Neural progenitor cell (in vitro differentiated cells): ENCODE measurements at regions not wholly inside any gene's neighbourhood (a gene's known extent, or its start where the extent isn't known, plus 50 kb on each side); places are given as distances from the start of the nearest gene placed in this dataset.

Experiments
- DNase-seq: peaks from one replicate; pipeline ENCODE4 v3.0.0-alpha.2; 2016; ENCODE audit warnings: low spot score
- H2AFZ ChIP-seq: fragments of 200-600 bp; sonication (generic); replicated peaks from 2 replicates; pipeline ENCODE4 v1.6.1; 2016; ENCODE audit warnings: antibody characterized with exemption
- H3F3A ChIP-seq: fragments of 200-600 bp; sonication (generic); 2 replicates; pipeline ENCODE4 v1.6.1; 2016; ENCODE audit warnings: antibody characterized with exemption, low read depth
- H3K27ac ChIP-seq: fragments of 200-600 bp; sonication (generic); 2 replicates; pipeline ENCODE4 v1.5.1; 2016; ENCODE audit warnings: mild to moderate bottlenecking
- H3K27me3 ChIP-seq: fragments of 200-600 bp; sonication (generic); 2 replicates; pipeline ENCODE4 v1.6.1; 2016; ENCODE audit warnings: mild to moderate bottlenecking, moderate library complexity
- H3K36me3 ChIP-seq: fragments of 200-600 bp; sonication (generic); 2 replicates; pipeline ENCODE4 v1.5.1; 2016
- H3K4me1 ChIP-seq: fragments of 200-600 bp; sonication (generic); 2 replicates; pipeline ENCODE4 v1.6.1; 2016; ENCODE audit warnings: mixed run types
- H3K4me2 ChIP-seq: fragments of 200-600 bp; sonication (generic); 2 replicates; pipeline ENCODE4 v1.6.1; 2016
- H3K4me3 ChIP-seq: fragments of 200-600 bp; sonication (generic); 2 replicates; pipeline ENCODE4 v1.5.1; 2016
- H3K79me2 ChIP-seq: fragments of 200-600 bp; sonication (generic); 2 replicates; pipeline ENCODE4 v1.6.1; 2016; ENCODE audit warnings: low read depth
- H3K9ac ChIP-seq: fragments of 200-600 bp; sonication (generic); 2 replicates; pipeline ENCODE4 v1.6.1; 2016
- H3K9me3 ChIP-seq: fragments of 200-600 bp; sonication (generic); 2 replicates; pipeline ENCODE4 v1.5.1; 2016; ENCODE audit warnings: low read depth
- H4K20me1 ChIP-seq: fragments of 200-600 bp; sonication (generic); 2 replicates; pipeline ENCODE4 v1.6.1; 2016; ENCODE audit warnings: low read depth
- H3K27ac Mint-ChIP-seq: 3 replicates; pipeline ENCODE4 v1.8.0; 2021; ENCODE audit warnings: mixed read lengths
- H3K27me3 Mint-ChIP-seq: 2 replicates; pipeline ENCODE4 v1.8.0; 2022; ENCODE audit warnings: low read depth, mild to moderate bottlenecking, inconsistent platforms, moderate library complexity, mixed read lengths; ENCODE audit not compliant: insufficient read depth
- H3K36me3 Mint-ChIP-seq: 3 replicates; pipeline ENCODE4 v1.8.0; 2021; ENCODE audit warnings: mixed read lengths
- H3K4me1 Mint-ChIP-seq: 3 replicates; pipeline ENCODE4 v1.8.0; 2021; ENCODE audit warnings: mixed read lengths
- H3K4me3 Mint-ChIP-seq: 3 replicates; pipeline ENCODE4 v1.8.0; 2021; ENCODE audit warnings: mild to moderate bottlenecking, moderate library complexity, mixed read lengths
- H3K9me3 Mint-ChIP-seq: 3 replicates; pipeline ENCODE4 v1.8.0; 2020; ENCODE audit warnings: mixed read lengths
- EZH2 ChIP-seq: fragments of 200-600 bp; sonication (generic); IDR thresholded peaks from 2 replicates; pipeline ENCODE4 v1.6.1; 2017; ENCODE audit warnings: antibody characterized with exemption, mild to moderate bottlenecking, moderate library complexity
- EZH2phosphoT487 ChIP-seq: fragments of 200-600 bp; sonication (generic); IDR thresholded peaks from 2 replicates; pipeline ENCODE4 v1.6.1; 2017; ENCODE audit warnings: antibody characterized with exemption
- TF ChIP-seq, protein P1 (sequence below): fragments of 200-600 bp; sonication (generic); IDR thresholded peaks from 2 replicates; pipeline ENCODE4 v1.5.1; 2017; ENCODE audit warnings: antibody characterized with exemption, mild to moderate bottlenecking

DNA sequence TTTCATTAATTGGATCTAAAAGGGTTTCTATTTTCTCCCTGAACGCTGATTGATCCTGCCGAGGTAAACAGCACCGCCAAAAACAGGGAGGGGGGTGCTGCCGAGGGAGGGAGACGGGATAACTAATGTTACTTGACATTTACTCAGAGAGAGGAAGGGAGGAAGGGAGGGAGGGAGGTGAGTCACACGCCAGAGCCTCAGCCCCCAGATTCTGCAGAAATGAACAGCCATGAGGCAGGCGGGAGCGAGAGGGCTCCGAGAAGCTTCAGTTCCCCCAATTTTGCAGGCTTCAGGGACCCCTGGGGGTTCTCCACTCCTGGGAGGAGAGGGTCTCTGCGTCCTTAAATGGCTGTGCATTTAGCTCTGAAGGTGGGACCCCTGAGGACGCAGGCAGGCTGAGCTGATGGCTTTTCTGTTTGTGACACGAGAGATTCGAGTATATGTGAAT lies 59.1 kb upstream of the IER5L start:
- Histone ChIP-seq H3K27me3 (no peaks in the 10 kb centered on the region), H3K27ac (no peak overlapping the region), H3K4me1 (no peaks in the 10 kb centered on the region), H3K9ac (no peak overlapping the region), H3K4me3 (no peak overlapping the region), H3K36me3 (no peaks in the 10 kb centered on the region), H3F3A (peaks cover 18% of the 10 kb centered on the region), H3K4me2 (peak overlapping the region; percentile 44), H2AFZ (peak overlapping the region; percentile 93), H3K79me2 (no peaks in the 10 kb centered on the region), H3K9me3 (no peaks in the 10 kb centered on the region), H4K20me1 (no peaks in the 10 kb centered on the region)
- Mint-ChIP-seq H3K4me1 (peaks cover 17% of the 10 kb centered on the region), H3K36me3 (no peaks in the 10 kb centered on the region), H3K27me3 (peaks cover 18% of the 10 kb centered on the region), H3K9me3 (peaks cover 2% of the 10 kb centered on the region), H3K27ac (no peak overlapping the region), H3K4me3 (no peak overlapping the region)
- TF ChIP-seq EZH2phosphoT487 (no peak), EZH2 (no peak)
- TF ChIP-seq, protein P1, sequence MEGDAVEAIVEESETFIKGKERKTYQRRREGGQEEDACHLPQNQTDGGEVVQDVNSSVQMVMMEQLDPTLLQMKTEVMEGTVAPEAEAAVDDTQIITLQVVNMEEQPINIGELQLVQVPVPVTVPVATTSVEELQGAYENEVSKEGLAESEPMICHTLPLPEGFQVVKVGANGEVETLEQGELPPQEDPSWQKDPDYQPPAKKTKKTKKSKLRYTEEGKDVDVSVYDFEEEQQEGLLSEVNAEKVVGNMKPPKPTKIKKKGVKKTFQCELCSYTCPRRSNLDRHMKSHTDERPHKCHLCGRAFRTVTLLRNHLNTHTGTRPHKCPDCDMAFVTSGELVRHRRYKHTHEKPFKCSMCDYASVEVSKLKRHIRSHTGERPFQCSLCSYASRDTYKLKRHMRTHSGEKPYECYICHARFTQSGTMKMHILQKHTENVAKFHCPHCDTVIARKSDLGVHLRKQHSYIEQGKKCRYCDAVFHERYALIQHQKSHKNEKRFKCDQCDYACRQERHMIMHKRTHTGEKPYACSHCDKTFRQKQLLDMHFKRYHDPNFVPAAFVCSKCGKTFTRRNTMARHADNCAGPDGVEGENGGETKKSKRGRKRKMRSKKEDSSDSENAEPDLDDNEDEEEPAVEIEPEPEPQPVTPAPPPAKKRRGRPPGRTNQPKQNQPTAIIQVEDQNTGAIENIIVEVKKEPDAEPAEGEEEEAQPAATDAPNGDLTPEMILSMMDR, result no peak
- DNase-seq, result no peak

DNA sequence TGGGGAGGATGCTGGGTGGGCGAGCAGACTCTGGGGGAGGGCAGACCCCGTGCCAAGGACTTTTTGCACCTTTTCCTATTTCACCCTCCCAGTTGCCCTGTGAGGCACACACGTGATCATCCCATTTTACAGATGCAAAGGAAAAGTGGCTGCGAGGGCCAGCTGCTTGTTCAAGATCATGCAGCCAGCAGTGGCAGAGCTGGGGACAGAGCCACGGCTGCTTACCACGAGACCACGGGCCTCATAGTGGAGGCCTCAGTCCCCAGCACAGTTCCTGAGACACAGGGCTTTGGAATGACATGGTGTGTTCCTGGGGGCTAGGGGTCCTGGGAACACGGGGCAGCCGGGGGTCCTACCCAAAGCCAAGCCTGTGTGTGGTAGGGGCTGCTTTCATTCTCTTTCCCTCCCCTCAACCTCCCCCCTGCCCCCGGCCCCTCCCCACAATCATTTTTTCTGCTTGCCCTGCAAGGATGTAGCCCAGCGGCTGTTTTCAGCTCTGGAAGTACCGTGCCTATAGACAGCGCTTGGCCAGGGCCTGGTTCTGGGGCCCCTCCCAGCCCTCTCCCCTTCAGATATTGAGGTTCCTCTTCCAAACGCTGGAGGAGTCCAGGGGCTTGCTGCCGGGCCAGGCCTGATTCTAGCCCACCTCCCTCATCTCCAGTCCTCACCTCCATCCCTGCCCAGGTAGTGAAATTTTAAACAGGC lies 58.5 kb upstream of the IER5L start:
- Histone ChIP-seq H3K27me3 (no peaks in the 10 kb centered on the region), H3K9ac (no peak overlapping the region), H3F3A (peaks cover 18% of the 10 kb centered on the region), H4K20me1 (no peaks in the 10 kb centered on the region), H3K4me2 (peak overlapping the region; percentile 44), H3K4me3 (no peak overlapping the region), H3K27ac (no peak overlapping the region), H3K9me3 (no peaks in the 10 kb centered on the region), H3K36me3 (no peaks in the 10 kb centered on the region), H2AFZ (peak overlapping the region; percentile 93), H3K4me1 (no peaks in the 10 kb centered on the region), H3K79me2 (no peaks in the 10 kb centered on the region)
- no peak for DNase-seq
- H3K4me3 Mint-ChIP-seq, result no peak overlapping the region
- no peak overlapping the region for H3K27ac Mint-ChIP-seq
- no peak for TF ChIP-seq EZH2
- no peak for TF ChIP-seq EZH2phosphoT487
- TF ChIP-seq, protein P1, result no peak
- peaks cover 14% of the 10 kb centered on the region for H3K4me1 Mint-ChIP-seq
- peaks cover 2% of the 10 kb centered on the region for H3K9me3 Mint-ChIP-seq
- peaks cover 17% of the 10 kb centered on the region for H3K27me3 Mint-ChIP-seq
- H3K36me3 Mint-ChIP-seq, result no peaks in the 10 kb centered on the region

DNA sequence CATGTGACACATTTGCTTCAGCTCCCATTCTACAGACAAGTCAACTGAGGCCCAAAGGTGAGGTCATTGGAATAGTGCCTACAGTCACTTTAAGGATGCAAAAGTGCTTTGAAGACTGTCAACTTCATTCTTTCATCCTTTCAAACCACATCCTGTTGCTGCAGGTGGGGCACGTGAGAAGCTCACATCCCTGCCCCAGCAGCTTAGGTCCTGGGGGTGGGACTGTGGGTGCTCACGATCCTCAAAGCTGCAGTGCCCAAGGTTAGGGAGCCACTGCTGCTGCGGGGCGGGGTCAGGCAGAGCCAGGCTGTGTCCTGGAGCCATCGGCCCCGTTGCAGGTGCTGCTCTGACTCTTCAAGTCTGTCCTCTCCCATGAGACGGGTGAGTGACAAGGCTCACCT lies 57.9 kb upstream of the IER5L start:
- Mint-ChIP-seq H3K4me3 (no peak overlapping the region), H3K9me3 (peaks cover 2% of the 10 kb centered on the region), H3K27me3 (peaks cover 13% of the 10 kb centered on the region), H3K36me3 (no peaks in the 10 kb centered on the region), H3K27ac (no peak overlapping the region), H3K4me1 (peaks cover 12% of the 10 kb centered on the region)
- Histone ChIP-seq H3K36me3 (no peaks in the 10 kb centered on the region), H3K9me3 (no peaks in the 10 kb centered on the region), H3K27ac (no peak overlapping the region), H3K4me3 (no peak overlapping the region), H3F3A (peaks cover 18% of the 10 kb centered on the region), H3K9ac (no peak overlapping the region), H2AFZ (no peak overlapping the region), H3K27me3 (no peaks in the 10 kb centered on the region), H4K20me1 (no peaks in the 10 kb centered on the region), H3K4me1 (no peaks in the 10 kb centered on the region), H3K4me2 (no peak overlapping the region), H3K79me2 (no peaks in the 10 kb centered on the region)
- no peak for DNase-seq
- TF ChIP-seq, protein P1, result no peak
- TF ChIP-seq EZH2phosphoT487 (no peak), EZH2 (no peak)
